BJ (cell line): ENCODE measurements at regions not wholly inside any gene's neighbourhood (a gene's known extent, or its start where the extent isn't known, plus 50 kb on each side); places are given as distances from the start of the nearest gene placed in this dataset.
"Not testable (repeated sequence)": the region's sequence is repeated elsewhere in the genome, so short reads cannot be mapped to it uniquely, and the experiment has no call there.

Source experiments
- CTCF ChIA-PET: fragments of 350-600 bp; formaldehyde crosslinking; extraction: SDS; loops from one replicate; lab custom pipeline; 2021; ENCODE audit warnings: antibody characterized with exemption, inconsistent platforms; lab: Yijun Ruan, JAX
- POLR2A ChIA-PET: fragments of 300-600 bp; sonication (Branson Sonifier 250); formaldehyde crosslinking; extraction: SDS; loops from one replicate; lab custom pipeline; 2021; ENCODE audit warnings: antibody characterized with exemption; lab: Charles Lee
- DNase-seq: peaks from one replicate; pipeline ENCODE4 v3.0.0-alpha.2; 2011; ENCODE audit warnings: low read depth
- H3K27me3 ChIP-seq: 2 replicates; pipeline ENCODE4 v1.6.0; 2011; ENCODE audit warnings: low read length; ENCODE audit not compliant: control insufficient read depth, insufficient read depth
- H3K36me3 ChIP-seq: 2 replicates; pipeline ENCODE4 v1.5.1; 2011; ENCODE audit warnings: low read length; ENCODE audit not compliant: control insufficient read depth, insufficient read depth
- H3K4me3 ChIP-seq: 2 replicates; pipeline ENCODE4 v1.5.1; 2011; ENCODE audit warnings: low read depth, mild to moderate bottlenecking, control low read depth, low read length

DNA sequence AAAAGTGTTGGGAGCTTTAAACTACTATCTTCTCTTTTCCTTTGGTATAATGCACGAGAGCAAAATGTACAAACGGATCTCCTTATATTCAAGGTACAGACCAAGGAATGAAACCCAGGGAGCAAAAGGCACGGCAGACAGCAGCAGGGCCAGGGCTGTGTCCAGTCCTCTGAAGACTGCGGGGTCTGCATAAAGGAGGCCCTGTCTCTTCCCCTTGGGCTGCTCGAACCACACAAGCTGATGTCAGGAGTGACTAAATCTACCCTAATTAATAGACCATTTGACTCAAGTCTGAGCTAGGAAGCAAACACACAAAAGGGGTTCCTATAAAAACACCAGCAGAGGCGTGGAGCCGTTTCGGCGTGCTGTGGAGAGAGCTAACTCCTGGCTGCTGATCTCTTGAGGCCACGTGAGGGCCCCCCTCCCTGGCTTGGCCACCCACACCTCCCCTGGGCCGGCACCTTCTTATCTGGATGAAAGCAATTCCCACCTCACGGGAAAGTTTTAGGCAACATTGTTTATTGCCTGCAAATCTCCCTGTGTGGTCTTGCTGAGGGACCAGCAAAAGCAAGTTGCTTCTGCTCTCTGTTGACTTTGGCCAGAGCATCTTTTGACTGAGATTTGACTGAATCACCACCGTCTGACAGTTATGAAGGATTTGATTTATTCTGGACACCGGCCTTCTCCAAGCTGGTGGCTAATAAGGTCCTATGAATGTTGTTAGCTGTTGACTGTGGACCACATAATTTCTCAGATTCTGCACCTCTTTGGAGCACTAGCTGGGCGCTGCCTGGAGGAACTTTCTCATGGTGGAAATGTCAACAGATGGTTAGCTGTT is 183.5 kb downstream of the LMLN start:
- H3K27me3 ChIP-seq, DNase-seq, CTCF ChIA-PET: not testable (repeated sequence)

DNA sequence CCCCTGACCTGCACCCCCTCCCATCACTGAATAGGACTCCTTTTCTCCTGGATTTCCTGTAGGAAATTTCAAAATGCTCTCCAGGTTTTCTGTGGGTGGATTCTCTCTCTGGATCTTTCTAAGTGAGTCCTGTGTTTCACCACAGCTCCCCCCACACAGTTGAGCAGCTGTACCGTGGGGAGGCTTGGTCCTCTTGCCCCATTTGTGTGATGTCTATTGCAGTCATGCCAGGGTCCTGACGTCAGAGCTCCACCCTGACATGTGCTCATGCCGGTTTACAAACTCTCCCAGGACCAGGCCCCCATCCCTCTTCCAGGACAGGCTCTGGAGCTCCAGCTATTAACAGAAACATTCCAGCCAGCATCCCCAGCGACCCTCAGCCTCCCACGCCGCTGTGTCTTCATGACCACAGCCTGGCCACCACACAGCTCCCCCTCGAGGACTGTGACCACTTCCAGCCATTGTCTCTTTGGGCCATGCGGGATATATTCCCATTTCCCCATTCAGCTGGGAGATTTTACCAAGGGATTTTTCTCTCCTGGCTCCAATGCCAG is 185.3 kb downstream of the LMLN start:
- H3K36me3 ChIP-seq, H3K27me3 ChIP-seq, CTCF ChIA-PET, H3K4me3 ChIP-seq, POLR2A ChIA-PET: not testable (repeated sequence)
- DNase-seq, result peak; percentile 1

More for the DNA sequence above, 183.5 kb downstream of the LMLN start:
- POLR2A ChIA-PET, H3K36me3 ChIP-seq, H3K4me3 ChIP-seq: not testable (repeated sequence)

DNA sequence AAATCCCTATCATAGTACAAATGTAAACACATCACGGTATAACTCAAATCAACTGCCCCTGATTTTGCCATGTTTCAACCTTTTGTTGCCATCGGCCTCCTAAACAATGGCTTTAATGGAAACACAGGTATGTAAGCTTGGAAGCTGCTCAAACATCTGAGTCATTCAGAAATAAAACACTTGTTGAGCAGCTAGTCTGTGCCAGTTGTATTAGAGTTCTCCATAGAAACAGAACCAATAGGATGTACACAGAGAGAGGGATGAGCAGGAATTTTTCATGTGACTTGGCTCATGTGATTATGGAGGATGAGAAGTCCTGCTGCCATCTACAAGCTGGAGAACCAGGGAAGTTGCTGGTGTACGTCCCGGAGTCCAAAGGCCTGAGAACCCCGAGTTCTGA is 186.1 kb downstream of the LMLN start:
- DNase-seq, H3K27me3 ChIP-seq, CTCF ChIA-PET, H3K36me3 ChIP-seq, POLR2A ChIA-PET, H3K4me3 ChIP-seq: not testable (repeated sequence)

DNA sequence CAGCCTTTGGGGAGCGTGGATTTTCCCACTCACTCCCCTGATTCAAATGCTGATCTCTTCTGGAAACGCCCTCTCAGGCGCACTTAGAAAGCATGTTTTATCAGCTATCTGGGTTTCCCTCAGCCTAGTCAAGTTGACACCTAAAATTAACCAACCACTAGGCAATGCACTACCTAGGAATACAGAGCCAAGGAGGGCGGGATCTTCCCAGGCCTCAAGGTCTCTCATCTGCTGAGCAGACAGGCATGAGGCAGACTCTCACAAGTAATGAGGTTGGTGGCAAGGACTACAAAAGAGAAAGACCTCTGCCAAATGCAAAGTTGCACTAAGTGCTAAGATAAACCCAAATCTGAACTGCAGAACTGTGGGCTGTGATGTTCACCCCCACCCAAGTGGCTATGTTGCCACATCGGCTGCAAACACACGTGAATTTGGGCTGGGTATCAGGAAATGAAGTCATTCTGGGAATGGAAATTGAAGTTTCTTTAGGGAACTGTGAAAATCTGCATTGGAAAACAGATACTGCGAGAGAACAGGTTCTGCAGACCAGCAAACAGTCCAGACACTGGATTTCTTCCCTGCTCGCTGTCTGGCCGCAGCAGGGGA is 186.6 kb downstream of the LMLN start:
- H3K36me3 ChIP-seq, H3K27me3 ChIP-seq, POLR2A ChIA-PET, H3K4me3 ChIP-seq, DNase-seq, CTCF ChIA-PET: not testable (repeated sequence)

DNA sequence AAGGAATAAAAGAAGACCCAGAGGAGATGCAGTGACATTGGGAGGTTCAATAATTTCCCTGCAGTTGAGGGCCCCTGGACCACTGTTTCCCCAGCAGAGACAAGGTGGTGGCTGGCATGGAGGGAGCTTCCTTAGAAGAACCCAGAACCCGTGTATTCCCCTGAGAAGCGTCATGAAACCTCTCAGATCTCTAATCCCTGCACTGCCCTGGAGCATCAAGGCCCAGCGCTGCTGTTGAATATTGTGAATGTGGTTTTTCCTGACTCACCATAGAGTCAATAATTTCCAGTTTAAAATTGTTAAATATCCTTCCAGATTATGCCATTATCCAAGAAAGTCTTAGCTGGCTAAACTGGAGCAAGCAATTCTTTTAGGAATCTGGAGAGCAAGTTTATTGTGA is 187.2 kb downstream of the LMLN start:
- POLR2A ChIA-PET, DNase-seq, CTCF ChIA-PET, H3K4me3 ChIP-seq, H3K27me3 ChIP-seq, H3K36me3 ChIP-seq: not testable (repeated sequence)

DNA sequence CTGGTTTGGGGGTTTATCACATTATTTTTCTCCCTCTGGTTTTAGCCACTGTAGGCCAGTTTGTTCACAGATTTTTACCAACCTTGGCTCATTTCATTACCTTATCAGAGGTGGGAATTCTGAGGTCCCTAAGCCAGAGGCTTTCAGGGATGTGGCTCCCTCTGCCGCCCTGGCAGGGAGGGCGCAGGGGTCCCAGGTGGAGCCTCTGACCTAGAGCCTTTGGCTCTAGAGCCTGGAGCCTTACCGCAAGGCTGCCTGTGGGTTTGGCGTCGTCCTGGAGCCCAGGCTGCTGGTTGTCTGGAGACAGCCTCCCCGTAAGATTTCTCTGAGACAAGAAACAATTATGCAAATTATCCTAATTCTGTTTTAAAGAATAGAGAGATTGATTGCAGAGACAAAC is 188.0 kb downstream of the LMLN start:
- H3K4me3 ChIP-seq, DNase-seq, H3K36me3 ChIP-seq, H3K27me3 ChIP-seq, CTCF ChIA-PET, POLR2A ChIA-PET: not testable (repeated sequence)

DNA sequence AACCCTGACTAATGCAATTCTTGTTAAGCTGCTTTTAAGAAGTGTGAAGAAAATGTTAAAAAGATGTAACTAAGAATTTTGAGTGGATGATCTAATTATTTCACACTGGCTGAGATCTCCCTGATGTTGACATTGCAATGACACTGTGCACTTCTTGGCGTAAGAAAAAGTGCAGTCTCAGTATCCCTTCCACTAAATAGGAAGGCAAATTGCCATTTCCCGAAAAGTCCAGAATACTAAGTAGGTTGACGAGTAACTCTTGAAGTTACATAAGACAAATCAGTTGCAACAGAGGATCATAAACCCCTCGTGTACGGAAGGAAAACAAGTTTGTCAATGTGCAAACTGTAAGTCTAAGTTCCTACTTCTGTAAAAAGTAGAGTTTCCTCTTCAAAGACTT is 189.9 kb downstream of the LMLN start:
- H3K4me3 ChIP-seq, DNase-seq, H3K36me3 ChIP-seq, H3K27me3 ChIP-seq, CTCF ChIA-PET, POLR2A ChIA-PET: not testable (repeated sequence)

DNA sequence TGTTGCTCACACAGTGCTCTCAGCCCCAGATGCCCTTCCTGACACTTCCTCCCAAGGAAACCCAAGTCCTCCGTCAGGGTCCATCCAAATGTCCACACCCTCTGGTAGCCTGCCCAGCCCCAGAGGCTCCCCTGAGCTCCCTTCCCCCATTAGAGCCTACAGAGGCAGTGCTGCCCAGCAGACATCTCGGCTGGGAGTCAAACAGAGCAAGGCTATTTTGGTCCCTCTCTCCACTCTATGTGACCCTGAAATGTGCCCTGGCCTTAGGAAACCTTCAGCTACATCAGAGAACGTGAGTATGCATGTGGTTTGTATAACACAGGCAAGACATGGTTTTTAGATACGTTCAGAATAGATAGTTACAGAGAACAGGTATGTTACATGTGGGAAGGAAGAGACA is 191.8 kb downstream of the LMLN start:
- H3K27me3 ChIP-seq, DNase-seq, H3K4me3 ChIP-seq, CTCF ChIA-PET, POLR2A ChIA-PET, H3K36me3 ChIP-seq: not testable (repeated sequence)

DNA sequence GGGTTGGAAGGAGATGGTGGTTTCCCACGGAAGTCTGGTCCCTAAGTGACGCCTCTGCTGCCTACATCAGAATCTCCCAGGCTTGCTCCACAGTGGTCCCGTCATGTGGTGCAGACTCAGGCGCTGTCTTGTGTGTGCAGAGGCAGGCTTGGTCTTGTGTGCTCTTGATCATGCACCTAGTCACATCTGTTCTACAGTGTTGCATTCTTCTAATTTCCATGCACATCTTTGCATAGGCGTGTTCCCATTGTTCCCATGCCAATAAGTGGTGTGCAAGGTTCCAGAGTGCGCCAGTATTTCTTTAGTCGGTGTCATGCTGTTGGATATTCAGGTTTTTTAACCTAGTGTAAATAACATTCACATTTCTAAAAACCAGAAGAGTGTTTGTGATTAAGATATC is 195.8 kb downstream of the LMLN start:
- H3K36me3 ChIP-seq, POLR2A ChIA-PET, DNase-seq, H3K4me3 ChIP-seq, CTCF ChIA-PET, H3K27me3 ChIP-seq: not testable (repeated sequence)

DNA sequence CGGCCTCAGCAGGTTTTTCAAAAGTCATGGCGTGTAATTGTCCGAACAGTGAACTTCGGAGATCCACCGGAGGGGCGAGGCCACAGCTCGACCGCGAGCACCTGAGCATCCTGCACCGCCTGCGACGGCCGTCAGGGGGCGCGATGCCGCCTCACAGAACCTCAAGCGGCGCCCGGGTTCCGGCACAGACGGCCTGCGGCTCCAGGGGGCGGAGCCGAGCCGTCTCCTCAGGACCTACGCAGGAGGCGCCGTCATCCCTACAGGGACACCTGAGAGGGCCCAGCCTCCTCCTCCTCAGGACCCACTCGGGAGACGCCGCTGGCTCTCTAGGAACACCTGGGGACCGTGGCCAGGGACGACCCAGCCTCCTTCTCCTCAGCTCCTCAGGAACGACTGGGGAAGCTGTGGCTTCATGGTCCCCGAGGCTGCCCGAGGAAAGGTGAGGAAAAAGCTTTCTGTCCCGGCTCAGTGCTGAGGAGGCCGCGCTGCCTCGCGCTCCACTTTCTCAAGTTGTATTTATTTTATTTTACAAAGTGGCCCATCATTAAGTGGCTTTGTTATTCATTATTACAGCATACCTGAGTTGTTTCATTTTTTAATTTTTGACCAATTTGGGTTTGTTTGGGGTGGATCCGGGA is 197.3 kb downstream of the LMLN start:
- H3K27me3 ChIP-seq, H3K36me3 ChIP-seq, H3K4me3 ChIP-seq, DNase-seq, POLR2A ChIA-PET, CTCF ChIA-PET: not testable (repeated sequence)

DNA sequence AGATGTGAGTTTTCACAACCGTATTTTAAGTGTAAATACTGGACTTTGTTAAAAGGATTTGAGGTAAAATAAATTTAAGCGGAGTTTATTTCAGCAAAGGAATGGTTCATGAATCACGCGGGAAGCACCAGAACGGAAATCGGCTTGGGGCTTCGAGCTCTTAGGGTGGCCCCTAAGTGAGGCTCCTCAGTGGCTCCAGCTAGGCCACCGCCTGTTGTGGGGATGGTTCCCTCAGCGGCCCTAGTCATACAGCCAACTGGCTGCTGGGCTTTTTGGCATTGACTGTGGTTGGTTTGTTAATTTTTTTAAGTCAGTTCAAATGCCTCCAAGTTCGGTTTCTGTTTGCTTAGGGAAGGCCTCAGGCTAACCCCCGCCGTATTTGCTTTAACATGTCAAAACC is 198.0 kb downstream of the LMLN start:
- POLR2A ChIA-PET, DNase-seq, H3K36me3 ChIP-seq, CTCF ChIA-PET, H3K4me3 ChIP-seq, H3K27me3 ChIP-seq: not testable (repeated sequence)
